A673 (cell line): ENCODE measurements at regions not wholly inside any gene's neighbourhood (a gene's known extent, or its start where the extent isn't known, plus 50 kb on each side); places are given as distances from the start of the nearest gene placed in this dataset.

Experiments
- BruUV-seq: library from RNA; stranded (reverse); fragments of 400-500 nt; replicated peaks from 2 replicates; lab custom pipeline; 2021; lab: Mats Ljungman, UMichigan
- CTCF ChIA-PET: fragments of 300-600 bp; sonication (Branson Sonifier 250); formaldehyde crosslinking; loops from one replicate; lab custom pipeline; 2022; ENCODE audit warnings: antibody characterized with exemption; lab: Charles Lee
- POLR2A ChIA-PET: fragments of 300-600 bp; sonication (Branson Sonifier 250); formaldehyde crosslinking; loops from one replicate; lab custom pipeline; 2022; ENCODE audit warnings: antibody characterized with exemption; ENCODE audit not compliant: low non-redundant PET; lab: Charles Lee
- DNase-seq: peaks from one replicate; pipeline ENCODE4 v3.0.0-alpha.2; 2015; ENCODE audit warnings: low spot score
- H3K27ac ChIP-seq: fragments of 200-600 bp; sonication (generic); 2 replicates; pipeline ENCODE4 v1.5.1; 2016; ENCODE audit warnings: mixed run types, low read depth, mild to moderate bottlenecking, mixed read lengths, antibody characterized with exemption, low read length; ENCODE audit not compliant: poor library complexity, severe bottlenecking
- H3K27me3 ChIP-seq: fragments of 200-600 bp; sonication (generic); replicated peaks from 2 replicates; pipeline ENCODE4 v1.6.1; 2017; ENCODE audit warnings: mixed run types, low read depth, mild to moderate bottlenecking, mixed read lengths, antibody characterized with exemption, low read length; ENCODE audit not compliant: insufficient read depth, poor library complexity
- H3K36me3 ChIP-seq: fragments of 200-600 bp; sonication (generic); 2 replicates; pipeline ENCODE4 v1.6.1; 2016; ENCODE audit warnings: mixed run types, mild to moderate bottlenecking, mixed read lengths, antibody characterized with exemption, low read length; ENCODE audit not compliant: insufficient read depth, poor library complexity, severe bottlenecking
- H3K4me1 ChIP-seq: fragments of 200-600 bp; sonication (generic); 2 replicates; pipeline ENCODE4 v1.6.1; 2017; ENCODE audit warnings: mixed run types, mild to moderate bottlenecking, mixed read lengths, antibody characterized with exemption, low read length; ENCODE audit not compliant: insufficient read depth, poor library complexity, severe bottlenecking
- H3K4me3 ChIP-seq: fragments of 200-600 bp; sonication (generic); 2 replicates; pipeline ENCODE4 v1.5.1; 2016; ENCODE audit warnings: low read depth, mixed run types, mild to moderate bottlenecking, mixed read lengths, low read length; ENCODE audit not compliant: poor library complexity, severe bottlenecking
- H3K9me3 ChIP-seq: fragments of 200-600 bp; sonication (generic); 2 replicates; pipeline ENCODE4 v1.6.1; 2016; ENCODE audit warnings: mixed run types, low read depth, mild to moderate bottlenecking, mixed read lengths, antibody characterized with exemption, low read length; ENCODE audit not compliant: poor library complexity, severe bottlenecking
- CTCF ChIP-seq: fragments of 300-800, 200-600 bp; sonication (generic); conservative IDR thresholded peaks from 2 replicates; pipeline ENCODE4 v1.5.1; 2017; ENCODE audit warnings: low read depth, mild to moderate bottlenecking, antibody characterized with exemption, low read length, moderate library complexity, mixed read lengths
- EZH2 ChIP-seq: fragments of 200-600 bp; sonication (generic); IDR thresholded peaks from 2 replicates; pipeline ENCODE4 v1.6.1; 2017; ENCODE audit warnings: borderline replicate concordance, low read depth, mild to moderate bottlenecking, mixed read lengths, antibody characterized with exemption, low read length; ENCODE audit not compliant: poor library complexity, severe bottlenecking
- intact Hi-C: fragments of 100-400 bp; cut with micrococcal nuclease; formaldehyde crosslinking; loops from one replicate; pipeline ENCODE4 v1.10.0; 2022; ENCODE audit not compliant: unreplicated experiment

GRCh38 chr2:204264621-204265140 is 280.6 kb upstream of the PARD3B start:
- no peaks in the 10 kb centered on the region for H3K27me3 ChIP-seq
- BruUV-seq = no TSS peak
- intact Hi-C loops = loop anchor here (5.0 to 10.0 kb wide), 5 partner anchors 242 to 1680 kb away; partner anchors contain the start of gene PARD3B
- H3K4me3 ChIP-seq = peak overlapping the region; percentile 13
- TF ChIP-seq EZH2 (no peak), CTCF (no peak)
- H3K4me1 ChIP-seq = peaks cover 33% of the 10 kb centered on the region
- no peaks in the 10 kb centered on the region for H3K9me3 ChIP-seq
- ChIA-PET CTCF (interaction anchor here (0.6 kb wide), 1 partner anchor 119 kb away, joined by 3 read pairs; no protein-coding TSS in a partner anchor), POLR2A (interaction anchor here (0.6 kb wide), 1 partner anchor 62 kb away, joined by 4 read pairs; no protein-coding TSS in a partner anchor)
- no peaks in the 10 kb centered on the region for H3K36me3 ChIP-seq
- H3K27ac ChIP-seq = no peak overlapping the region
- no peak for DNase-seq

- no peak overlapping the region for H3K27ac ChIP-seq
- BruUV-seq = no TSS peak
- H3K36me3 ChIP-seq = no peaks in the 10 kb centered on the region
- ChIA-PET CTCF (no interaction called here), POLR2A (no interaction called here)
- no peak for TF ChIP-seq CTCF
- no peak for TF ChIP-seq EZH2
- no peaks in the 10 kb centered on the region for H3K27me3 ChIP-seq
- no peak for DNase-seq
- H3K4me3 ChIP-seq = no peak overlapping the region
- peaks cover 22% of the 10 kb centered on the region for H3K4me1 ChIP-seq
- no peaks in the 10 kb centered on the region for H3K9me3 ChIP-seq
- intact Hi-C loops = loop anchor here (10.0 kb wide), 2 partner anchors 609 to 1679 kb away; no protein-coding TSS in a partner anchor
Measured at GRCh38 chr2:204265681-204266181, 279.5 kb upstream of the PARD3B start.

GRCh38 chr2:204268458-204268857 is 276.8 kb upstream of the PARD3B start:
- BruUV-seq = no TSS peak
- intact Hi-C loops = loop anchor here (10.0 kb wide), 2 partner anchors 606 to 1676 kb away; no protein-coding TSS in a partner anchor
- CTCF ChIA-PET = no interaction called here

More at GRCh38 chr2:204268458-204268857, 276.8 kb upstream of the PARD3B start:
- H3K4me3 ChIP-seq = no peak overlapping the region
- TF ChIP-seq EZH2 (no peak), CTCF (0 out of 2 replicates have a peak, but pooled peaks have one; percentile 25)
- no peaks in the 10 kb centered on the region for H3K36me3 ChIP-seq
- peaks cover 14% of the 10 kb centered on the region for H3K4me1 ChIP-seq
- no peak overlapping the region for H3K27ac ChIP-seq
- DNase-seq = no peak
- no peaks in the 10 kb centered on the region for H3K9me3 ChIP-seq
- POLR2A ChIA-PET = no interaction called here
- H3K27me3 ChIP-seq = no peaks in the 10 kb centered on the region
